Neuronal stem cell (in vitro differentiated cells): ENCODE measurements at regions not wholly inside any gene's neighbourhood (a gene's known extent, or its start where the extent isn't known, plus 50 kb on each side); places are given as distances from the start of the nearest gene placed in this dataset.
A peak's percentile ranks its signal among the peaks of the same experiment; 100 is the strongest.
"Not testable (repeated sequence)": the region's sequence is repeated elsewhere in the genome, so short reads cannot be mapped to it uniquely, and the experiment has no call there.

Experiments used
- DNase-seq: peaks from one replicate; pipeline ENCODE4 v3.0.0-alpha.2; 2013; ENCODE audit warnings: low spot score
- H2AFZ ChIP-seq: one replicate; pipeline ENCODE4 v1.6.1; 2013; ENCODE audit warnings: mild to moderate bottlenecking, low read length, inconsistent platforms
- H2AK5ac ChIP-seq: 2 replicates; pipeline ENCODE4 v1.6.1; 2013; ENCODE audit warnings: low read depth, mild to moderate bottlenecking, inconsistent platforms, low read length, moderate library complexity, mixed read lengths
- H2BK120ac ChIP-seq: 2 replicates; pipeline ENCODE4 v1.6.1; 2013; ENCODE audit warnings: low read depth, mild to moderate bottlenecking, inconsistent platforms, low read length, moderate library complexity, mixed read lengths
- H2BK12ac ChIP-seq: one replicate; pipeline ENCODE4 v1.6.1; 2013; ENCODE audit warnings: low read length, inconsistent platforms
- H2BK15ac ChIP-seq: 2 replicates; pipeline ENCODE4 v1.6.1; 2013; ENCODE audit warnings: mild to moderate bottlenecking, low read length, inconsistent platforms, mixed read lengths
- H2BK5ac ChIP-seq: one replicate; pipeline ENCODE4 v1.6.1; 2013; ENCODE audit warnings: inconsistent platforms, mild to moderate bottlenecking, low read length, moderate library complexity
- H3K14ac ChIP-seq: one replicate; pipeline ENCODE4 v1.6.1; 2013; ENCODE audit warnings: low read length, inconsistent platforms
- H3K18ac ChIP-seq: 2 replicates; pipeline ENCODE4 v1.6.1; 2013; ENCODE audit warnings: low read length, inconsistent platforms
- H3K23ac ChIP-seq: 2 replicates; pipeline ENCODE4 v1.6.1; 2013; ENCODE audit warnings: low read depth, mild to moderate bottlenecking, mixed read lengths, low read length, inconsistent platforms; ENCODE audit not compliant: poor library complexity
- H3K27ac ChIP-seq: replicated peaks from 3 replicates; pipeline ENCODE4 v1.5.1; 2013; ENCODE audit warnings: low read length, inconsistent platforms
- H3K27me3 ChIP-seq, 3 experiments: 2 replicates each; pipeline ENCODE4 v1.6.1; 2013; ENCODE audit warnings: low read length in 3 of 3, mild to moderate bottlenecking in 2 of 3, inconsistent platforms in 1 of 3, low read depth in 1 of 3, mixed read lengths in 1 of 3, moderate library complexity in 1 of 3; ENCODE audit not compliant: control insufficient read depth in 3 of 3, insufficient read depth in 3 of 3
- H3K36me3 ChIP-seq, 2 donors: replicated peaks in 1 of 2; 2 replicates each; pipeline ENCODE4 v1.6.1; 2013; ENCODE audit warnings: low read length in 2 of 2; ENCODE audit not compliant: control insufficient read depth in 2 of 2, insufficient read depth in 2 of 2
- H3K4ac ChIP-seq: 2 replicates; pipeline ENCODE4 v1.6.1; 2013; ENCODE audit warnings: inconsistent platforms, mild to moderate bottlenecking, low read length, moderate library complexity
- H3K4me1 ChIP-seq, 2 donors: 1 replicate in 1 of 2; 2 replicates in 1 of 2; pipeline ENCODE4 v1.6.1; 2013; ENCODE audit warnings: low read length in 2 of 2, low read depth in 1 of 2; ENCODE audit not compliant: control insufficient read depth in 2 of 2, insufficient read depth in 1 of 2
- H3K4me2 ChIP-seq: one replicate; pipeline ENCODE4 v1.6.1; 2013; ENCODE audit warnings: mild to moderate bottlenecking, low read length, inconsistent platforms; ENCODE audit not compliant: insufficient read depth, poor library complexity, severe bottlenecking
- H3K4me3 ChIP-seq, 2 donors: 2 replicates each; pipeline ENCODE4 v1.5.1; 2013; ENCODE audit warnings: low read length in 2 of 2, mild to moderate bottlenecking in 2 of 2, inconsistent platforms in 1 of 2, moderate library complexity in 1 of 2
- H3K79me1 ChIP-seq: one replicate; pipeline ENCODE4 v1.6.1; 2013; ENCODE audit warnings: low read depth, mild to moderate bottlenecking, inconsistent platforms, low read length, moderate library complexity
- H3K9ac ChIP-seq: one replicate; pipeline ENCODE4 v1.6.1; 2013; ENCODE audit warnings: mild to moderate bottlenecking, low read depth, low read length, inconsistent platforms; ENCODE audit not compliant: poor library complexity
- H3K9me3 ChIP-seq, 2 donors: replicated peaks in 1 of 2; 2 replicates each; pipeline versions ENCODE3 to v1.6.1; 2013; ENCODE audit warnings: low read length in 2 of 2, mild to moderate bottlenecking in 2 of 2, inconsistent platforms in 1 of 2, low read depth in 1 of 2, mixed read lengths in 1 of 2, moderate library complexity in 1 of 2; ENCODE audit not compliant: control insufficient read depth in 2 of 2, insufficient read depth in 1 of 2
- H4K8ac ChIP-seq: one replicate; pipeline ENCODE4 v1.6.1; 2013; ENCODE audit warnings: low read depth, mild to moderate bottlenecking, inconsistent platforms, low read length, moderate library complexity
- H4K91ac ChIP-seq: one replicate; pipeline ENCODE4 v1.6.1; 2013; ENCODE audit warnings: low read length, low read depth, mild to moderate bottlenecking, inconsistent platforms; ENCODE audit not compliant: poor library complexity
- WGBS, 2 donors: extraction: QIAGEN DNeasy Blood & Tissue Kit; methylation state at CpG; one replicate each; pipeline ENCODE4 v1.1.7; 2013; ENCODE audit warnings: missing lambda C conversion rate in 2 of 2, mixed read lengths in 1 of 2; ENCODE audit not compliant: insufficient read length in 2 of 2, insufficient replicate concordance in 1 of 2; ENCODE audit errors: extremely low coverage in 2 of 2; 5-methylcytosine and 5-hydroxymethylcytosine counted together

- H3K9ac ChIP-seq, H3K79me1 ChIP-seq: not testable (repeated sequence)
Measured at GRCh38 chr13:49852460-49852859, 60.0 kb upstream of the KPNA3 start.

GRCh38 chr13:49844181-49844580 lies 51.7 kb upstream of the KPNA3 start:
- WGBS, 2 donors, result no CpG with 5 or more reads among the region's 8 CpGs
- H3K4me2 ChIP-seq, result no peak overlapping the region
- DNase-seq, result no peak

More at GRCh38 chr13:49852460-49852859, 60.0 kb upstream of the KPNA3 start:
- not testable (repeated sequence) for DNase-seq, H3K18ac ChIP-seq, H2AK5ac ChIP-seq, H3K4ac ChIP-seq, H2BK15ac ChIP-seq, H4K8ac ChIP-seq, H4K91ac ChIP-seq, H2BK12ac ChIP-seq, H3K27me3 ChIP-seq, H2BK5ac ChIP-seq, H2AFZ ChIP-seq, H3K4me1 ChIP-seq, H3K36me3 ChIP-seq, H3K9me3 ChIP-seq, H3K4me3 ChIP-seq, H3K27ac ChIP-seq, H3K14ac ChIP-seq, H2BK120ac ChIP-seq, H3K23ac ChIP-seq, H3K4me2 ChIP-seq
- no CpG with 5 or more reads among the region's 4 CpGs for WGBS, 2 donors

More at GRCh38 chr13:49844181-49844580, 51.7 kb upstream of the KPNA3 start:
- no peak overlapping the region for H2AK5ac ChIP-seq
- H3K14ac ChIP-seq, result no peak overlapping the region
- H3K18ac ChIP-seq, result no peak overlapping the region
- no peak overlapping the region for H4K8ac ChIP-seq
- peak overlapping the region; percentile 54 for H2AFZ ChIP-seq
- no peak overlapping the region for H3K4me3 ChIP-seq
- no peaks in the 10 kb centered on the region for H3K9me3 ChIP-seq
- H3K27ac ChIP-seq, result no peak overlapping the region
- no peak overlapping the region for H3K4ac ChIP-seq
- no peaks in the 10 kb centered on the region for H3K36me3 ChIP-seq
- H3K23ac ChIP-seq, result no peak overlapping the region
- H2BK15ac ChIP-seq, result no peak overlapping the region
- H3K27me3 ChIP-seq, result peaks cover 0 to 2% (median 0%) of the 10 kb centered on the region in 3 experiments
- H2BK120ac ChIP-seq, result no peak overlapping the region
- no peak overlapping the region for H2BK5ac ChIP-seq
- no peak overlapping the region for H2BK12ac ChIP-seq
- H3K9ac ChIP-seq, result no peak overlapping the region
- no peaks in the 10 kb centered on the region for H3K79me1 ChIP-seq
- H4K91ac ChIP-seq, result no peak overlapping the region
- peaks cover 0 to 9% of the 10 kb centered on the region in 2 donors for H3K4me1 ChIP-seq
